TTC549 (cell line): ENCODE measurements at regions not wholly inside any gene's neighbourhood (a gene's known extent, or its start where the extent isn't known, plus 50 kb on each side); places are given as distances from the start of the nearest gene placed in this dataset.

Source experiments
- FAIRE-seq: peaks from 2 replicates; lab custom pipeline; 2012; peaks lifted over from hg19 to GRCh38; lab: Jason Lieb, UNC

DNA sequence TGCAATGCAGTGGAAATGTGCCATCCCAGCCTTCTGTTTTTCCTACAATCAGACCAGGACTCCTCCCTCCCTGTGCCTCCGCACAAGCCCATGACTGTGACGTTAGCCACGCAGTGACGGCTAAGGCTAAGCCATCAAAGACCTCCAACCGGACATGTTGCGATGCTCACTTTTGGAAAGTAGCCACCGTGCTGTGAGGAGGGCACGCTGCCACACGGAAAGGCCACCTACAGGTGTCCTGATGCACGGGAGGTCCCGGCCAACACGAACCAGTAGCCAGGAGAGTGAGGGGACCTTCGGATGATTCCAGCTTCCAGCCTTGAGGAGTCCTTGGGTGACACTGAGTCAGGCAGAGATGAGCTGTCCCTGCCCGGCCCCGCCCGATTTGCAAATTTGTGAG, 53.9 kb downstream of the FOXL1 start:
- no peak for FAIRE-seq

- FAIRE-seq = no peak
These were observed 54.6 kb downstream of the FOXL1 start for GRCh38 chr16:86632944-86633343.

DNA sequence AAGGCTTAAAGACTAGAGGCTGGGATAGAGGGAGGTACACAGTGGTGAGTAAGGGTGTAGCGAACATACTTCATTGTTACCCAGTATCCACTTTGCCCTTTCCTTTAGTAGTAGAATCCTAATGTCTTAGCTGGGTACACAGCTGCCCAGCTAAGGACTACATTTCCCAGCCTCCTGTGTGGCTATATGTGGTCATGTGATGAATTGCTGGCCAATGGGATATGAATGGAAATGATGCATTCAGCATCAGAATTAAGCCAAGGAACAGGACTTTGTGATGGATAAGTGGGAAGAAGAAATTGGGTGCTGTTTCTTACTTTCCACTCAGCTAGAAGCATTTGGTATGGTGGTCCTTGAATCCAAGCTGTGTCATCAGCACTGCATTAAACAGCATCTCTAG, 55.9 kb downstream of the FOXL1 start:
- FAIRE-seq = no peak

GRCh38 chr16:86635176-86635876, 57.0 kb downstream of the FOXL1 start:
- FAIRE-seq = no peak

DNA sequence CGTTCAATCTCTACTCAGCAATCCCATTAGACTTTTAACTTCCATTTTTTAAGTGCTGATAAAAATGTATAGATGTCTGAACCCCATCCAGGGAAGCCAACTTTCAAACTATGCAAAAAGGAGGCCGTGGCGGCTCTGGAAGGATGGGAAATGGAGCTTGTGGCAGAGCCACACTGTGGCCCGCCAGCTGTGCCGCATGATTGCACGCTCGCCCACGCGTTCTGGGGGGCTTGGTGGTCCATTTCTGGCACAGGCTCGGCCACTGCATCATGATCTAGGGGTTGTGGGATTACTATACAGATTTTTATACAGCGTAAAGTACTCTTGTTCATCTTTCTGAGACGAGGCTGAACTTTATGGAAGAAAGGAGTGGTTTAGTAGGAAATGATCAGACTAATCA, 57.6 kb downstream of the FOXL1 start:
- no peak for FAIRE-seq

DNA sequence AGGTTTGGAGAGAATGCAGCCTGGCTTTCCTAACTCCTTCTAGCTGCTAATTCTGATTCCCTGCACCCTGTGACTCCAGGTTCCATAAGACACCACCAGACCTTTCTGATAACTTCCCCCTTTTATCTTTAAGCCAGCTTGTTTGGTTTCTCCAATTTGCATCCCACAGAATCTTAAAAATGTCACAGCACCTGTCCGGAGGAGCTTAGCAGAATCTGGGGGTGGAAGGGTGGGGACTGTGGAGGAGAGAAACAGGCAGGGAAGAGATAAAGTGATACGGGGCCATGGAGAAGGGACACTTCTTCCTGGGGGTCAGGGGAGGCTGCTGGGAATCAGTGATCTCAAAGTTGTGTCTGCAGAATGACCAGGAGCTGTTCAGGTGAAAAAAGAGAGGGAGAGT, 59.4 kb downstream of the FOXL1 start:
- FAIRE-seq = no peak

DNA sequence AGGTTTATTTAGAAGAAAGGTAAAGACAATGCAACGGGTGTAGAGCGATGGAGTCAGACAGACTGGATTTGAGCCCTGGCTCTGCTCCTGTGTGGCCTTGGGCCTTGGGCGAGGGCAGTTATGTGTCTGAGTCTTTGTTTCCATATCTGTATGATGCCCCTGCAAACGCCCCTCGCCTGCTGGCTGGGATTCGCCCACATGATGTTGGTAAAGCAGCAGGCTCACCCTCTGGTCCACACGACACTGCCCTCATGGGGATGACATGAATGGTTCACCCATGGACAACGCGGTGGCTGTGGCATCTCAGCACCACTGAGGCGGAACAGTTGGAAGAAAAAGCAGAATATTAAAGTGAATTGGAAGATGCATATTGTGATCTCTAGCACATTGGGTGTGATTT, 60.3 kb downstream of the FOXL1 start:
- FAIRE-seq = no peak

DNA sequence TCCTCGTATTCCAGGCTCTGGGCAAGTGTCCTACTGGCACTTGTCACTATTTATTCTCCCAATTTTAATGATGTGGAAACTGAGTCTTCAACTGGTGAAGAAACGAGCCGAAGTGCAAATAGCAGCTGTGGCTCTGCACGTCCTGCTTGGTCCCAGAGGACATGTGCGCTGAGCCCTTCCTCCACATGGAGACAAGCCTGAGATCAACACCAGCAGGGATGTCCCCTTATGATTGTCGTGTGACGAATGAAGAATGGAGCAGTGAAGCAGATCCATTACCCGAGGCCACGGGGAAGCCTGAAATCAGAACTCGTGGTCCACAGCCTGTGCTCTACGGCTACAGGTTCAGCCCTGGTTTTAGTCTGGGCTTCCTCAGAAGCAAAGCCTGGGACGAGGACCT, 61.0 kb downstream of the FOXL1 start:
- FAIRE-seq = no peak

DNA sequence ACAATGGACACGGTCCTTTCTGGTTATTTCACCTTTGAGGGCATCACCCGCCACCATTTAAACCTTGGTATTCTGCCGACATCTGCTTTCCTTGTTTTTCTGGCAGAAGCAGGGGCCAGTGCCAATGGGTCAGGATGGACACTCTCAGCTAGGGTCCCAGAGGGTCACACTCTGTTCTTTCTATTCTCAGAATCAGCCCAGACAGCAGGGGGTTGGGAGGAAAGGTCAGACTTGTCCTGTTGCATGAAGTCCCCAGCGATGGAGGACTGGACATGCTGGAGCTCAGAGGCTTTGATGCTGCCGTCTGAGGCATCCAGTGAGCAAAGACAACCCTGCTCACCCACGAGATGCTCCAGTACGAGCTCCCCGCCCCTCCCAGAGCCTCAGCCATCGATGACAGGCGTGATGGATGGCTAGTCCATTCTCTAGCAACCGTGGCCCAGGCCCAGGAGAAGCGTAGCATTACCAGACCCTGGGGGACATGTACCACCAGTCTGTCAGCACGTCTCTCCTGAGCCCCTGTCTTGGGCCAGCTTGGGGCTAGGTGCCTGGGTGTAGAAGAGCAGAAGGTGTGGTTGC, 62.0 kb downstream of the FOXL1 start:
- FAIRE-seq = no peak

GRCh38 chr16:86642087-86642486, 63.7 kb downstream of the FOXL1 start:
- no peak for FAIRE-seq

DNA sequence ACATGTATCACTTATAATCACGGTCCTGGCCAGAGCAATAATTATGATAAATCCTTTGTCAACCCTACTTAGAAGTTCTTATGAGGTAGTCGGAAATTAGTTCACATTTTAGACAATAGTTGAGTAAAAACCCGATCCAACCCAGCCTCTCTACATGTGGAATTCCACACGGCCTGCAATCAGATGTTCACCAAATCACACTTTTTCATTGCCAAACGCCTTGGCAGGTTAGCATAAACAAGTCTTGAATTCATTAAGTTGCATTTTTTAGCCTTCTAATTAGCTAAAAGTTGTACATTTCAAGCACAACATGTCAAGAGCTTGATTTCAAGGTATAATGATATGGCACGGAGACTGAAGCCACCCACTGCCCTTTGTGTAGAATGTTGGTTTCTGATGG, 65.3 kb downstream of the FOXL1 start:
- no peak for FAIRE-seq

GRCh38 chr16:86647561-86647960, 69.2 kb downstream of the FOXL1 start:
- no peak for FAIRE-seq

DNA sequence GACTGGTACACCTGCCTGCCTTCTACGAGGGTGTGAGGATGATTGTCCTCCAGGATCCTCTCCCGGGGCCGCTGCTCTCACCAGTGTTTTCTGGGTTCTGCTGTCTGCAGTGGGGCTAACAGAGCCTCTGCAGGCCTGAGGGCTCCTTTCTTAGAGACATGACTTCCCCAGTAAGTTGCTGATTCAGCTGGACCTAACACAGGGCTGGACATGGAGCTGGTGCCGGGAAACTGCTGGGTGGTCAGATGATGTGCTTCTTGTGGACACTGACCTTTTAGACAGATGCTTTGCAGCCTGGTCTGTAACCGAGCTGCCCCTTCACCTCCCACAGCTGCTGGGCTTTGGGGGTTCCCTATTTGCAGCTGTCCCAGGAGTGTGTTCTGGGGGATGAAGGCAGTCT, 71.5 kb downstream of the FOXL1 start:
- FAIRE-seq = no peak

- FAIRE-seq = no peak
These were observed 72.8 kb downstream of the FOXL1 start for GRCh38 chr16:86651013-86651627.

- no peak for FAIRE-seq
These were observed 73.5 kb downstream of the FOXL1 start for GRCh38 chr16:86651823-86652222.

GRCh38 chr16:86653285-86654006, 75.1 kb downstream of the FOXL1 start:
- no peak for FAIRE-seq

DNA sequence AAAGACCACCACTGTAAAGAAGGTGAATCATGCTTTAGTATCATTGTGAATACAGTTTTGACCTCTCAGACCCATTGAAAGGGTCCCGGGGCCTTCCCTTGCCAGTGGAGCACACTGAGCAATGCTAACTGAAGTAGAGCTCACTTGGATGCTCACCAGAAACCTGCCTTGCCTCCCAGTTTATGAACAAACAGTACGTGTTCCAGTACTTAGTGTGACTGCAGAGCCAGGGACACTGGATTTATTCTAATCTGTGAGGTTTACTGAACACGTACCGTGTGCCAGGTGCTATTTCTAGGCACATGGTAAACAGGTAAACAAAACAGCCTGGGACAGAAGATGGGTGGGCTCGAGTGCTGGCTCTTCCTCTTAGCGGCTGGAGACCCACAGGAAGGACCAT, 79.6 kb downstream of the FOXL1 start:
- FAIRE-seq = no peak

DNA sequence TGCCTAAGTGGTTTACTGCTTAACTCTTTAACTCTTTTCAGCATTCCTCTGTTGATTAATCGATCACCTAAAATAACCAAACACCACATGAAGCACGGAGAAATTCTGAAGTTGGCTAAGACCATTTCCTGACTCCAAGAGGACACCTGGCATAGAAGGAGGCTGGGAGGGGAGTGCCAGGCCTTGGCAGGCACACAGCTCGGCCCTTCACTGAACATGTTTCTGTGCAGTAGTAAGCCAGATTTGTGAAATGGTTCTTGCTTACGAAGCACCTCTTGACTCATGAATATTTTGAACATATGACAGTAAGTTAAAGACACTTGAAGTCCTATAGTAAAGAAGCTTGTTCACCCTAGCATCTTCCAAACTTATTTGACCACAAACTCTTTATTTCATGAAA, 82.3 kb downstream of the FOXL1 start:
- FAIRE-seq = no peak

GRCh38 chr16:86661706-86662105, 83.4 kb downstream of the FOXL1 start:
- no peak for FAIRE-seq

DNA sequence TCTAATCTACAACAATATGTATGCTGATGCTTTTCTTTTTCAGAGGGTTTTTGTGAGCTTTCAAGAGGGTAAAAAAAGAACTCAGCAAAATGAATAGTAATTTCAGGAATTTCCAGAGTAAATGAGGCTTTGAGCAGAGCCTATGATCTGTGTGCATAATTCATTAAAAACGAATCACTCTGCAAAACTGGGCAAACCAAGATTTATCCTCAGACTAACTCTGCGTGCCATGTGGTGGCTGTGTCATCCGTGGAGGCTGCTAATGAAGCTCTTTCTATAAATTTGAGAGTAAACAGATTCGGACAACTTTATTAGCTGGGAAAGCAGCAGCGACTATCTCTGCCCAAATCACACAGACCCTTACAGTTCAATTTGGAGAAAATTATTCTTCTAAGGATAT, 83.8 kb downstream of the FOXL1 start:
- FAIRE-seq = no peak

- FAIRE-seq = no peak
These were observed 84.4 kb downstream of the FOXL1 start for GRCh38 chr16:86662740-86663139.

- FAIRE-seq = no peak
These were observed 85.6 kb downstream of the FOXL1 start for GRCh38 chr16:86663685-86664521.
